Tibial nerve (tissue), 4 donors: ENCODE measurements at regions not wholly inside any gene's neighbourhood (a gene's known extent, or its start where the extent isn't known, plus 50 kb on each side); places are given as distances from the start of the nearest gene placed in this dataset.

Experiments used
- CTCF ChIP-seq, 5 experiments: fragments of 200-600 bp in 3 of 5; fragments of 450-650 bp in 2 of 5; sonication (generic) in 3 of 5; IDR thresholded peaks; one replicate each; pipeline ENCODE4 v1.5.1; 2016 to 2019; ENCODE audit warnings: antibody characterized with exemption in 5 of 5, mild to moderate bottlenecking in 3 of 5, moderate library complexity in 2 of 5
- EP300 ChIP-seq, 2 donors: sonication (generic); formaldehyde crosslinking; IDR thresholded peaks; one replicate each; pipeline ENCODE4 v1.6.1; 2017; ENCODE audit warnings: antibody characterized with exemption in 2 of 2, mild to moderate bottlenecking in 1 of 2
- POLR2A ChIP-seq, 2 donors: fragments of 450-650 bp; IDR thresholded peaks; one replicate each; pipeline ENCODE4 v1.6.1; 2017; ENCODE audit warnings: antibody characterized with exemption in 2 of 2, mild to moderate bottlenecking in 2 of 2, moderate library complexity in 2 of 2

GRCh38 chr5:15168358-15168757, 296.8 kb upstream of the ANKH start:
- TF ChIP-seq CTCF (IDR thresholded peaks at IDR 0.05) (no peak), POLR2A (IDR thresholded peaks at IDR 0.05) (no peak), EP300 (IDR thresholded peaks at IDR 0.05) (no peak)
